ENCODE measurements at regions not wholly inside any gene's neighbourhood (a gene's known extent, or its start where the extent isn't known, plus 50 kb on each side); places are given as distances from the start of the nearest gene placed in this dataset.
"Not testable (repeated sequence)": the region's sequence is repeated elsewhere in the genome, so short reads cannot be mapped to it uniquely, and the experiment has no call there.

GRCh38 chr18:8882632-8883408, 177.5 kb downstream of the MTCL1 start:
- Mint-ChIP-seq H3K4me1 (no peaks in the 10 kb centered on the region), H3K36me3 (ENCODE audit: low read depth) (no peaks in the 10 kb centered on the region), H3K4me3 (no peak overlapping the region), H3K27me3 (peaks cover 4% of the 10 kb centered on the region), H3K27ac (no peak overlapping the region)
- H3K9me3 ChIP-seq (ENCODE audit: control insufficient read depth, low read length, poor library complexity, severe bottlenecking) = no peaks in the 10 kb centered on the region
- ATAC-seq (no peak), DNase-seq (no peak)

- Mint-ChIP-seq H3K36me3 (ENCODE audit: low read depth) (no peaks in the 10 kb centered on the region), H3K27me3 (no peaks in the 10 kb centered on the region), H3K27ac (no peak overlapping the region), H3K4me1 (no peaks in the 10 kb centered on the region), H3K4me3 (no peak overlapping the region)
- no peaks in the 10 kb centered on the region for H3K9me3 ChIP-seq (ENCODE audit: control insufficient read depth, low read length, poor library complexity, severe bottlenecking)
- DNase-seq (no peak), ATAC-seq (no peak)
Observed at GRCh38 chr18:8883409-8883668, 178.0 kb downstream of the MTCL1 start.

GRCh38 chr18:8887877-8888276, 182.5 kb downstream of the MTCL1 start:
- not testable (repeated sequence) for ATAC-seq; H3K27ac Mint-ChIP-seq; H3K36me3 Mint-ChIP-seq (ENCODE audit: low read depth); H3K9me3 ChIP-seq (ENCODE audit: control insufficient read depth, low read length, poor library complexity, severe bottlenecking); H3K4me1 Mint-ChIP-seq; DNase-seq; H3K27me3 Mint-ChIP-seq; H3K4me3 Mint-ChIP-seq

GRCh38 chr18:8889489-8889888, 184.1 kb downstream of the MTCL1 start:
- Mint-ChIP-seq H3K36me3 (ENCODE audit: low read depth) (no peaks in the 10 kb centered on the region), H3K4me3 (no peak overlapping the region)

GRCh38 chr18:8890503-8890902, 185.1 kb downstream of the MTCL1 start:
- not testable (repeated sequence) for H3K36me3 Mint-ChIP-seq (ENCODE audit: low read depth); DNase-seq; H3K4me1 Mint-ChIP-seq; H3K4me3 Mint-ChIP-seq; H3K27ac Mint-ChIP-seq; H3K27me3 Mint-ChIP-seq; H3K9me3 ChIP-seq (ENCODE audit: control insufficient read depth, low read length, poor library complexity, severe bottlenecking); ATAC-seq

More at GRCh38 chr18:8889489-8889888, 184.1 kb downstream of the MTCL1 start:
- peaks cover 4% of the 10 kb centered on the region for H3K27me3 Mint-ChIP-seq
- ATAC-seq (no peak), DNase-seq (no peak)
- H3K9me3 ChIP-seq (ENCODE audit: control insufficient read depth, low read length, poor library complexity, severe bottlenecking) = no peaks in the 10 kb centered on the region
- no peak overlapping the region for H3K27ac Mint-ChIP-seq
- no peaks in the 10 kb centered on the region for H3K4me1 Mint-ChIP-seq

GRCh38 chr18:8890957-8891464, 185.7 kb downstream of the MTCL1 start:
- no peak for ATAC-seq
- Mint-ChIP-seq H3K27ac (no peak overlapping the region), H3K36me3 (ENCODE audit: low read depth) (no peaks in the 10 kb centered on the region), H3K27me3 (peaks cover 4% of the 10 kb centered on the region), H3K4me1 (no peaks in the 10 kb centered on the region), H3K4me3 (no peak overlapping the region)
- DNase-seq = no peak
- no peaks in the 10 kb centered on the region for H3K9me3 ChIP-seq (ENCODE audit: control insufficient read depth, low read length, poor library complexity, severe bottlenecking)

- Mint-ChIP-seq H3K27me3 (peaks cover 4% of the 10 kb centered on the region), H3K4me3 (no peak overlapping the region), H3K4me1 (no peaks in the 10 kb centered on the region), H3K27ac (no peak overlapping the region), H3K36me3 (ENCODE audit: low read depth) (peaks cover 2% of the 10 kb centered on the region)
- H3K9me3 ChIP-seq (ENCODE audit: control insufficient read depth, low read length, poor library complexity, severe bottlenecking) = no peaks in the 10 kb centered on the region
- DNase-seq (no peak), ATAC-seq (no peak)
Observed at GRCh38 chr18:8893221-8893620, 187.9 kb downstream of the MTCL1 start.

GRCh38 chr18:8893628-8894231, 188.4 kb downstream of the MTCL1 start:
- Mint-ChIP-seq H3K4me3 (no peak overlapping the region), H3K36me3 (ENCODE audit: low read depth) (peaks cover 3% of the 10 kb centered on the region), H3K27ac (no peak overlapping the region), H3K27me3 (peaks cover 4% of the 10 kb centered on the region), H3K4me1 (no peaks in the 10 kb centered on the region)
- ATAC-seq (no peak), DNase-seq (no peak)
- H3K9me3 ChIP-seq (ENCODE audit: control insufficient read depth, low read length, poor library complexity, severe bottlenecking) = no peaks in the 10 kb centered on the region

GRCh38 chr18:8894823-8895222, 189.5 kb downstream of the MTCL1 start:
- peaks cover 14% of the 10 kb centered on the region for H3K27me3 Mint-ChIP-seq
- no peak overlapping the region for H3K27ac Mint-ChIP-seq
- DNase-seq (no peak), ATAC-seq (no peak)
- H3K4me3 Mint-ChIP-seq = no peak overlapping the region
- no peaks in the 10 kb centered on the region for H3K9me3 ChIP-seq (ENCODE audit: control insufficient read depth, low read length, poor library complexity, severe bottlenecking)
- H3K4me1 Mint-ChIP-seq = no peaks in the 10 kb centered on the region
- peaks cover 3% of the 10 kb centered on the region for H3K36me3 Mint-ChIP-seq (ENCODE audit: low read depth)

GRCh38 chr18:8895341-8895740, 190.0 kb downstream of the MTCL1 start:
- DNase-seq = no peak
- H3K36me3 Mint-ChIP-seq (ENCODE audit: low read depth) = peaks cover 3% of the 10 kb centered on the region
- no peaks in the 10 kb centered on the region for H3K4me1 Mint-ChIP-seq
- H3K27ac Mint-ChIP-seq = no peak overlapping the region
- no peaks in the 10 kb centered on the region for H3K9me3 ChIP-seq (ENCODE audit: control insufficient read depth, low read length, poor library complexity, severe bottlenecking)
- no peak overlapping the region for H3K4me3 Mint-ChIP-seq
- no peak for ATAC-seq
- peaks cover 20% of the 10 kb centered on the region for H3K27me3 Mint-ChIP-seq

GRCh38 chr18:8895987-8896619, 190.7 kb downstream of the MTCL1 start:
- ATAC-seq (no peak), DNase-seq (no peak)
- Mint-ChIP-seq H3K27ac (no peak overlapping the region), H3K27me3 (peaks cover 22% of the 10 kb centered on the region), H3K36me3 (ENCODE audit: low read depth) (peaks cover 3% of the 10 kb centered on the region), H3K4me1 (no peaks in the 10 kb centered on the region), H3K4me3 (no peak overlapping the region)
- H3K9me3 ChIP-seq (ENCODE audit: control insufficient read depth, low read length, poor library complexity, severe bottlenecking) = no peaks in the 10 kb centered on the region

- Mint-ChIP-seq H3K27me3 (peaks cover 17% of the 10 kb centered on the region), H3K4me3 (no peak overlapping the region), H3K27ac (no peak overlapping the region), H3K36me3 (ENCODE audit: low read depth) (peaks cover 3% of the 10 kb centered on the region), H3K4me1 (no peaks in the 10 kb centered on the region)
- H3K9me3 ChIP-seq (ENCODE audit: control insufficient read depth, low read length, poor library complexity, severe bottlenecking) = no peaks in the 10 kb centered on the region
- DNase-seq (no peak), ATAC-seq (no peak)
Observed at GRCh38 chr18:8899000-8899399, 193.6 kb downstream of the MTCL1 start.

- DNase-seq (no peak), ATAC-seq (no peak)
- Mint-ChIP-seq H3K27me3 (peaks cover 17% of the 10 kb centered on the region), H3K27ac (no peak overlapping the region), H3K36me3 (ENCODE audit: low read depth) (peaks cover 3% of the 10 kb centered on the region), H3K4me3 (no peak overlapping the region), H3K4me1 (no peaks in the 10 kb centered on the region)
- no peaks in the 10 kb centered on the region for H3K9me3 ChIP-seq (ENCODE audit: control insufficient read depth, low read length, poor library complexity, severe bottlenecking)
Observed at GRCh38 chr18:8900552-8900951, 195.2 kb downstream of the MTCL1 start.

Data from T-helper 17 cell (primary cell).